Karpas-422 (cell line): ENCODE measurements at regions not wholly inside any gene's neighbourhood (a gene's known extent, or its start where the extent isn't known, plus 50 kb on each side); places are given as distances from the start of the nearest gene placed in this dataset.
"Not testable (repeated sequence)": the region's sequence is repeated elsewhere in the genome, so short reads cannot be mapped to it uniquely, and the experiment has no call there.

ENCODE experiments used
- DNase-seq: peaks from one replicate; pipeline ENCODE4 v3.0.0-alpha.2; 2015
- H2AFZ ChIP-seq: fragments of 200-600 bp; sonication (generic); 2 replicates; pipeline ENCODE4 v1.6.1; 2014; ENCODE audit warnings: antibody characterized with exemption, low read length, mixed read lengths
- H3K27ac ChIP-seq: fragments of 200-600 bp; sonication (generic); 2 replicates; pipeline ENCODE4 v1.5.1; 2014; ENCODE audit warnings: mild to moderate bottlenecking, low read length, moderate library complexity
- H3K27me3 ChIP-seq: fragments of 200-600 bp; sonication (generic); 2 replicates; pipeline ENCODE4 v1.6.1; 2014; ENCODE audit warnings: low read length, mixed read lengths
- H3K36me3 ChIP-seq: fragments of 200-600 bp; sonication (generic); 2 replicates; pipeline ENCODE4 v1.6.1; 2014; ENCODE audit warnings: low read length, mixed read lengths; ENCODE audit not compliant: insufficient read depth
- H3K4me1 ChIP-seq: fragments of 200-600 bp; sonication (generic); 2 replicates; pipeline ENCODE4 v1.6.1; 2014; ENCODE audit warnings: mild to moderate bottlenecking, low read length, mixed read lengths
- H3K4me2 ChIP-seq: fragments of 200-600 bp; sonication (generic); 2 replicates; pipeline ENCODE4 v1.6.1; 2014; ENCODE audit warnings: low read length, low read depth, mild to moderate bottlenecking; ENCODE audit not compliant: poor library complexity, severe bottlenecking
- H3K4me3 ChIP-seq: fragments of 200-600 bp; sonication (generic); 2 replicates; pipeline ENCODE4 v1.5.1; 2014; ENCODE audit warnings: mild to moderate bottlenecking, antibody characterized with exemption, low read length, mixed read lengths
- H3K79me2 ChIP-seq: fragments of 200-600 bp; sonication (generic); 2 replicates; pipeline ENCODE4 v1.6.1; 2014; ENCODE audit warnings: mild to moderate bottlenecking, low read length, mixed read lengths
- H3K9ac ChIP-seq: fragments of 200-600 bp; sonication (generic); 2 replicates; pipeline ENCODE4 v1.6.0; 2014; ENCODE audit warnings: low read length
- H3K9me2 ChIP-seq: fragments of 200-600 bp; sonication (generic), shearing (Covaris generic); replicated peaks from 2 replicates; pipeline ENCODE4 v1.6.0; 2014; ENCODE audit warnings: mild to moderate bottlenecking, low read length, moderate library complexity; ENCODE audit not compliant: insufficient read depth
- H3K9me3 ChIP-seq: fragments of 300-700, 200-600 bp; sonication (generic); 2 replicates; pipeline ENCODE4 v1.6.1; 2014; ENCODE audit warnings: low read length, mixed read lengths
- H4K20me1 ChIP-seq: fragments of 200-600 bp; sonication (generic); 2 replicates; pipeline ENCODE4 v1.6.1; 2014; ENCODE audit warnings: mild to moderate bottlenecking, antibody characterized with exemption, low read length, low read depth; ENCODE audit not compliant: insufficient read depth

DNA sequence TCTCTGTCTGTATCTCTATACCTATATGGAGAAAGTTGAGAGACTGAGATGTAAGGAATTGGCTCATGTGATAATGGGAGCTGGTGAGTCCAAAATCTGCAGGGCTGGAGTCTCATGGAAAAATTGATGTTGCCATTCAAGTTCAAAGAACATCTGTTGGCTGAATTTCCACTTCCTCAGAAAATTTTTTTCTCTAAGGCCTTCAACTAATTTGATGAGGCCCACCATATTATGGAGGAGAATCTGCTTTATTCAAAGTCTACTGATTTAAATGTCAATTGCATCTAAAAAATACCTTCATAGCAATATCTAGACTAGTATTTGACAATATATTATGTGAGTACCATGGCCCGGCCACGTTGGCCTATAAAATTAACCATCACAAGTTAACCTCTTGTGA is 261.4 kb downstream of the VRK1 start:
- no peak overlapping the region for H3K4me3 ChIP-seq
- no peak overlapping the region for H3K27ac ChIP-seq
- no peaks in the 10 kb centered on the region for H3K79me2 ChIP-seq
- no peak overlapping the region for H3K4me2 ChIP-seq
- DNase-seq: no peak
- no peak overlapping the region for H2AFZ ChIP-seq
- no peak overlapping the region for H3K9ac ChIP-seq
- H3K27me3 ChIP-seq: no peaks in the 10 kb centered on the region
- H4K20me1 ChIP-seq: no peaks in the 10 kb centered on the region
- no peaks in the 10 kb centered on the region for H3K9me2 ChIP-seq
- no peaks in the 10 kb centered on the region for H3K9me3 ChIP-seq
- no peaks in the 10 kb centered on the region for H3K36me3 ChIP-seq
- peaks cover 7% of the 10 kb centered on the region; the same call in 1 of the 2 replicates for H3K4me1 ChIP-seq

DNA sequence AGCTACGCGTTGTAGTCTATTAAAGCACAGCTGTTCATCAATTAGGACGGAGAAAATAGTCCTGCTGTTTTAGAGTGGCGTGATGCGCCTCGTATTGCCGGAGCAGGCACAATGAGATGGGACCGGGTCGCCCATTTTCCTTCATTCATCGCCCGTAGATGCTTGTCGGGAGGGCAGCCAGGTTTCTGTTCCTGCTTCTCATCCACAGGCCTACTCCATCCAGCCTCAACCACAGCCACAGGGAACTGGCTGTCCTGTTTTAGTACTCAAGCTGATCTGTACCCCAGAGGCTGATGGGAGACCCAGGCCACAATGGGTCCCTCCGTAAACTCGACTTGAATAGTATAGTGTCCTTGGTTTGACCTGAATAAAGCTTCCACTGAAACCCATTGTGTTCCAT is 264.0 kb downstream of the VRK1 start:
- no peak overlapping the region for H3K27ac ChIP-seq
- no peaks in the 10 kb centered on the region for H3K79me2 ChIP-seq
- no peaks in the 10 kb centered on the region for H4K20me1 ChIP-seq
- H3K4me3 ChIP-seq: no peak overlapping the region
- no peak overlapping the region for H2AFZ ChIP-seq
- no peak overlapping the region for H3K4me2 ChIP-seq
- H3K9me2 ChIP-seq: no peaks in the 10 kb centered on the region
- H3K9ac ChIP-seq: no peak overlapping the region
- no peaks in the 10 kb centered on the region for H3K9me3 ChIP-seq
- H3K36me3 ChIP-seq: no peaks in the 10 kb centered on the region
- no peak for DNase-seq
- no peaks in the 10 kb centered on the region for H3K4me1 ChIP-seq
- no peaks in the 10 kb centered on the region for H3K27me3 ChIP-seq

DNA sequence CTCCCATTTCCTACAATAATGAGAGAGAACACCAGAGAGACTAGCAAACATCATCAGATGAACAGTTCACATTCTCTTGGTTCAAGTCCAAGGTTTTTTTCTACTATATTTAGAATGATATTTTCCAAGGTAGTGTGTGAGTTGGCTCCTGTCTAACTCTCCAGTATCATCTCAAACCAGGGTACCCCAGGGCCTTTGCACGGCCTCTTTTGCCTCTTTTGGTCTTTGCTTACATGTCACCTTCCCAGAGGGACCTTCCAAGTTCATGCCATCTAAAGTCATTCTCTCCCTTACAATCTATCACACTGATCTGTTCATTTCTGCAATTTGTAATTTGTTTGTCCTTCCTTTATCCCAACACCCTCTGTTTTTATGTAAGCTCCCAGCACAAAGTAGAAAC is 264.5 kb downstream of the VRK1 start:
- H3K9me3 ChIP-seq: no peaks in the 10 kb centered on the region
- DNase-seq: no peak
- no peak overlapping the region for H3K9ac ChIP-seq
- H2AFZ ChIP-seq: no peak overlapping the region
- H3K4me3 ChIP-seq: no peak overlapping the region
- H3K36me3 ChIP-seq: no peaks in the 10 kb centered on the region
- H3K79me2 ChIP-seq: no peaks in the 10 kb centered on the region
- H3K4me2 ChIP-seq: no peak overlapping the region
- no peaks in the 10 kb centered on the region for H3K4me1 ChIP-seq
- no peak overlapping the region for H3K27ac ChIP-seq
- no peaks in the 10 kb centered on the region for H3K9me2 ChIP-seq
- no peaks in the 10 kb centered on the region for H4K20me1 ChIP-seq
- no peaks in the 10 kb centered on the region for H3K27me3 ChIP-seq

DNA sequence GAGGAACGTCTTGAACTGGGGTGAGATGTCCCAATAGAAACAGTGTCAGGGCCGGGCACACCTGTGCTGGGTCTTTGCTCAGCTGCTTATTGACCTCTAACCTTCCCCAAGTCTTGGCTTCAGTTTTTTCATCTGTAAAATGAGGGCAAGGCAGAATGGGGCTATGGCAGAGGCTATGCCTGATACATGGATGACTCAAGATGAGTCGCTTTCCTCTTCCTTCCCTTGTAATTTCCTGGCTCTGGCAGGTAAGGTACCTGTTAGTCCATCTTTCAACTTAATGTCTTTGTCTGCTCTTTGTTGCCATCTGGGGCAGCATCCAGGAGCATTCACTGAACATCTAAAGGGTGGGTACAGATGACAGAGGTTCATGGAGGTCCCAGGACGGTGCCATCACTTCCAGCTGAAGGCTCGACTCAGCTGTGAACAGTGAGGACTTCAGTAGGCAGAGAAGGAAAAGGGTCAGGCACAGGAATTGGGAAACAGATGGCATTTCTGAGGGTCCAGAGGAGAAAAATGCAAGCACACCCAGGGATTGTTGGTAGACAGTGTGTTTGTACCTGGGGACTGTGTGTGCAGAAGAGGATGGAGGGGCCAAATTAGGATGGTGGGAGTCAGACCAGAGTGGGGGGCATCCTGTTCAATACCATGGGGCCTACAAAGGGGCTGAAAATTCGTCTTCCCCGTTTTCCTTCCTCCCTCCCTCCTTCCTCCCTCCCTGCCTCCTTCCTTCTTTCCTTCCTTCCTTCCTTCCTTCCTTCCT is 268.3 kb downstream of the VRK1 start:
- H3K4me2 ChIP-seq: no peak overlapping the region
- H2AFZ ChIP-seq: no peak overlapping the region

DNA sequence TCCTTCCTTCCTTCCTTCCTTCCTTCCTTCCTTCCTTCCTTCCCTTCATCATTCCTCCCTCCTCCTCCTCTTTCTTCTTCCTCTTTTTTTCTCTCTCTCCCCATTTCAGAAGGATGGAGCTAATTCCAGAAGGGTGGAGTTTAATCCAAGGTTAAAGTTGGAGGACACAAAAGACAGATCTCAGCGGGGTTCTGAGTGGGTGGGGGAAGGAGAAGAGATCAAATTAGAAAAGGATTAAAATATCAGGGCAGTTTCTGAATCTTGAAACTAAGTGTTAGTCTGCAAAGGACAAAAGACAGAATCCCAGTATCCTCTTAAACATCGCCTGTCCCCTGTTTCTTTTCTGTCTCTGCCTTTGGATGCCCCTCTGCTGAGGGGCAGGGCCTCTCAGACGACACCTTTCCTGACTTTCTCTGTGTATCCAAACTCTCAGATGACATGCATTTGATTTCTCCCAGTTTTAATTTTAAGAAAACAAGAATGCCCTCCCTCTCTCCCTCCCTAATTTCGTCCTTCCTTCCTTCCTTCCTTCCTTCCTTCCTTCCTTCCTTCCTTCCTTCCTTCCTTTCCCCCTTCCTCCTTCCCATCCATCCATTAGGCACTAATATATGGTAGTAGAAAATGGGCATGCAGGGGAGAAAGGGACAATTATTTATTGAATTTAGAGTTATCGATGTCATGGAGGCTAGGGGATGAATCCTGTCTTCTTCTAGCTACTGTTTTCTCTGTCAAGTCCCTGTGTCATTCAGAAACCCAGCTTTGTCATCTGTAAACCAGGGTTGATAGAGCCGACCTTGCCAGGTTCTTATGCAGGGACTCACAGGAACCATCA is 269.1 kb downstream of the VRK1 start:
- Histone ChIP-seq H3K4me1 (peaks cover 3% of the 10 kb centered on the region), H3K79me2 (no peaks in the 10 kb centered on the region), H2AFZ (no peak overlapping the region), H3K4me3 (no peak overlapping the region), H4K20me1 (no peaks in the 10 kb centered on the region), H3K9me3 (no peaks in the 10 kb centered on the region), H3K36me3 (no peaks in the 10 kb centered on the region), H3K9ac (no peak overlapping the region), H3K27ac (no peak overlapping the region), H3K9me2 (no peaks in the 10 kb centered on the region), H3K4me2 (no peak overlapping the region), H3K27me3 (no peaks in the 10 kb centered on the region)
- no peak for DNase-seq

More for the DNA sequence above, 268.3 kb downstream of the VRK1 start:
- H4K20me1 ChIP-seq: no peaks in the 10 kb centered on the region
- H3K79me2 ChIP-seq: no peaks in the 10 kb centered on the region
- no peaks in the 10 kb centered on the region for H3K36me3 ChIP-seq
- no peaks in the 10 kb centered on the region for H3K9me2 ChIP-seq
- H3K27me3 ChIP-seq: no peaks in the 10 kb centered on the region
- no peaks in the 10 kb centered on the region for H3K9me3 ChIP-seq
- H3K4me3 ChIP-seq: no peak overlapping the region
- no peak overlapping the region for H3K9ac ChIP-seq
- H3K4me1 ChIP-seq: no peaks in the 10 kb centered on the region
- no peak for DNase-seq
- no peak overlapping the region for H3K27ac ChIP-seq

DNA sequence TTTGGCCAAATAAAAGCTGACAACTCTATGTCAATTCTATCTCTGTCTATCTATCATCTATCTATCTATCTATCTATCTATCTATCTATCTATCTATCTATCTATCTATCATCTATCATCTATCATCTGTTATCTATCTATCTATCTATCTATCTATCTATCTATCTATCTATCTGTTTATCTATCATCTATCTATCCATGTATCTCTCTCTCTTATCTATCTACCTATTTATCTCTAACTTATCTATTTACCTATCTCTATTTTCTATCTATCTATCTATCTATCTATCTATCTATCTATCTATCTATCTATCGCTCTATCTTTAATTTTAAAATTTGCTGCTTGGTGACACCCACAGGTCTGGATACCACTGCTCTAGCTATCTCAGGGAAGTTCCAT is 271.1 kb downstream of the VRK1 start:
- not testable (repeated sequence) for H3K9me2 ChIP-seq, H3K36me3 ChIP-seq, H3K4me3 ChIP-seq, H3K79me2 ChIP-seq, H3K9me3 ChIP-seq, DNase-seq, H3K4me2 ChIP-seq, H3K27me3 ChIP-seq, H2AFZ ChIP-seq, H3K9ac ChIP-seq, H4K20me1 ChIP-seq, H3K27ac ChIP-seq
- peaks cover 10% of the 10 kb centered on the region for H3K4me1 ChIP-seq

DNA sequence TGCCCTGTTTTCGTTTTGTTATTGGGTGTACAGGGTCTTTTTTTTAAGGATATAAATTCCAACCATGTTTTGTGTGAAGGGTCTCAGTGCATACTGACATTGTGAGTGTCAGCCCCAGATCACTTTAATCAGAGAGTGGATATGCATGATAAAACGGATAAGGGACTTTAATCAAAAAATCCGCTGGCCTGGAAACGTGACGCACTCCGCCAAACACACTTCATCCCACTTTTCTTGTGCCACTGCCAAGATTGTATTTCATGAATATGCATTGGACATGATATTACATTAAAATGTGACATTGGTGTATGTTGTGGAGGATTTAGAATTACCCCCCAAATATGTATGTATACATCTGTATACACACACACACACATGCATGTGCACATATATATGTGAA is 273.1 kb downstream of the VRK1 start:
- Histone ChIP-seq H3K9ac (no peak overlapping the region), H3K4me3 (no peak overlapping the region), H3K36me3 (no peaks in the 10 kb centered on the region), H3K9me3 (no peaks in the 10 kb centered on the region), H3K27ac (no peak overlapping the region), H2AFZ (no peak overlapping the region), H3K4me1 (peaks cover 15% of the 10 kb centered on the region), H4K20me1 (no peaks in the 10 kb centered on the region), H3K4me2 (no peak overlapping the region), H3K27me3 (no peaks in the 10 kb centered on the region), H3K79me2 (no peaks in the 10 kb centered on the region), H3K9me2 (no peaks in the 10 kb centered on the region)
- no peak for DNase-seq

DNA sequence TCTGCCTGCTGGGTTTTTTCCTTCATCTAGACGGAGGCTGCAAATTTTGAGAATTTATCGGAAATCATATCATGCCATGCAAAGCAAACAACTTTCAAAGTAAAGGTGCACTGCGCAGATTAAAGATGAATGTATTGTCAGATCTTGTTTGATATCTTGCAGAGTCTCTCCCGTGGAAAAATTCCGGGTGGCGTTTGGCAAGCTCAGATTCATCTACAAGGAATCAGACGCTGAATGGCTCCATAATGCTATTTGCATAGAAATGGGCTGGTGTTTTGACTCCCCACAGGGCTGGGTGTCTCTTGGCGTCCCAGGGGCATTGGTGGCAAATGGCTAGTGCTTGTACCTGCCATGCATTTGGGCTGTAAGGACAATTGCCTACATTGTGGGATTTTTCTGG is 274.0 kb downstream of the VRK1 start:
- Histone ChIP-seq H4K20me1 (no peaks in the 10 kb centered on the region), H3K36me3 (no peaks in the 10 kb centered on the region), H3K4me3 (no peak overlapping the region), H2AFZ (no peak overlapping the region), H3K9ac (no peak overlapping the region), H3K79me2 (no peaks in the 10 kb centered on the region), H3K9me2 (no peaks in the 10 kb centered on the region), H3K4me2 (no peak overlapping the region), H3K27ac (no peak overlapping the region), H3K4me1 (peaks cover 15% of the 10 kb centered on the region), H3K9me3 (no peaks in the 10 kb centered on the region), H3K27me3 (no peaks in the 10 kb centered on the region)
- DNase-seq: no peak
